ENCODE measurements at regions not wholly inside any gene's neighbourhood (a gene's known extent, or its start where the extent isn't known, plus 50 kb on each side); places are given as distances from the start of the nearest gene placed in this dataset.

- Histone ChIP-seq H3K36me3 (no peaks in the 10 kb centered on the region), H3K4me3 (no peak overlapping the region), H3K9me3 (no peaks in the 10 kb centered on the region), H3K4me1 (no peaks in the 10 kb centered on the region), H3K27ac (no peak overlapping the region), H3K27me3 (no peaks in the 10 kb centered on the region)
- 88% methylated on average over 4 of the region's 4 CpGs; no CpG with 5 or more reads in 1 of the 2 donors for whole genome bisulfite sequencing, 2 donors (ENCODE audit: low coverage in 1 of 2)
- intact Hi-C loops (cut with DNase I; ENCODE audit: low total_unique reads) (no loop called here), in situ Hi-C loops (cut with MboI; ENCODE audit: low pct_ligation_motif_present in 1 of 4, low pct_unique_long_range_greater_than_20kb in 1 of 4, low sequenced_read_pairs in 3 of 4) (no loop called here)
- TF ChIP-seq POLR2A (IDR thresholded peaks at IDR 0.05), result no peak
- TF ChIP-seq CTCF (IDR thresholded peaks at IDR 0.05), result no peak
- TF ChIP-seq EP300 (IDR thresholded peaks at IDR 0.05; ENCODE audit: low read depth), result no peak
- no peak for TF ChIP-seq POLR2AphosphoS5 (IDR thresholded peaks at IDR 0.05)
- DNase-seq, result no peak
Observed at GRCh38 chr4:12555011-12555410, 929.1 kb downstream of the RAB28 start.

- 54 to 67% methylated on average over 4 of the region's 4 CpGs for WGBS, 2 donors (ENCODE audit: low coverage in 1 of 2)
- in situ Hi-C loops (cut with MboI; ENCODE audit: low pct_ligation_motif_present in 1 of 4, low pct_unique_long_range_greater_than_20kb in 1 of 4, low sequenced_read_pairs in 3 of 4) (no loop called here), intact Hi-C loops (cut with DNase I; ENCODE audit: low total_unique reads) (no loop called here)
- H3K27me3 ChIP-seq, result no peaks in the 10 kb centered on the region
- H3K36me3 ChIP-seq, result no peaks in the 10 kb centered on the region
- H3K27ac ChIP-seq, result no peak overlapping the region
- no peak overlapping the region for H3K4me3 ChIP-seq
- no peak for DNase-seq
- H3K9me3 ChIP-seq, result no peaks in the 10 kb centered on the region
- H3K4me1 ChIP-seq, result no peaks in the 10 kb centered on the region
- no peak for TF ChIP-seq POLR2A (IDR thresholded peaks at IDR 0.05)
- no peak for TF ChIP-seq POLR2AphosphoS5 (IDR thresholded peaks at IDR 0.05)
- no peak for TF ChIP-seq EP300 (IDR thresholded peaks at IDR 0.05; ENCODE audit: low read depth)
- no peak for TF ChIP-seq CTCF (IDR thresholded peaks at IDR 0.05)
Observed at GRCh38 chr4:12548678-12549077, 935.5 kb downstream of the RAB28 start.

- H3K4me3 ChIP-seq, result no peak overlapping the region
- DNase-seq, result no peak
- no peaks in the 10 kb centered on the region for H3K27me3 ChIP-seq
- no peaks in the 10 kb centered on the region for H3K9me3 ChIP-seq
- intact Hi-C loops (cut with DNase I; ENCODE audit: low total_unique reads) (no loop called here), in situ Hi-C loops (cut with MboI; ENCODE audit: low pct_ligation_motif_present in 1 of 4, low pct_unique_long_range_greater_than_20kb in 1 of 4, low sequenced_read_pairs in 3 of 4) (no loop called here)
- no peak overlapping the region for H3K27ac ChIP-seq
- H3K4me1 ChIP-seq, result no peaks in the 10 kb centered on the region
- H3K36me3 ChIP-seq, result no peaks in the 10 kb centered on the region
- TF ChIP-seq EP300 (IDR thresholded peaks at IDR 0.05; ENCODE audit: low read depth) (no peak), CTCF (IDR thresholded peaks at IDR 0.05) (no peak), POLR2A (IDR thresholded peaks at IDR 0.05) (no peak), POLR2AphosphoS5 (IDR thresholded peaks at IDR 0.05) (no peak)
- WGBS, 2 donors (ENCODE audit: low coverage in 1 of 2), result 63 to 86% methylated on average over 1 of the region's 1 CpG
Observed at GRCh38 chr4:12545812-12546211, 938.3 kb downstream of the RAB28 start.

- TF ChIP-seq CTCF (IDR thresholded peaks at IDR 0.05), result no peak
- no peak for TF ChIP-seq POLR2AphosphoS5 (IDR thresholded peaks at IDR 0.05)
- no peak for TF ChIP-seq POLR2A (IDR thresholded peaks at IDR 0.05)
- no peak for TF ChIP-seq EP300 (IDR thresholded peaks at IDR 0.05; ENCODE audit: low read depth)
- intact Hi-C loops (cut with DNase I; ENCODE audit: low total_unique reads), result no loop called here
- no peaks in the 10 kb centered on the region for H3K4me1 ChIP-seq
- in situ Hi-C loops (cut with MboI; ENCODE audit: low pct_ligation_motif_present in 1 of 4, low pct_unique_long_range_greater_than_20kb in 1 of 4, low sequenced_read_pairs in 3 of 4), result no loop called here
- no peak overlapping the region for H3K4me3 ChIP-seq
- no peaks in the 10 kb centered on the region for H3K27me3 ChIP-seq
- no peak for DNase-seq
- H3K36me3 ChIP-seq, result no peaks in the 10 kb centered on the region
- no peaks in the 10 kb centered on the region for H3K9me3 ChIP-seq
- H3K27ac ChIP-seq, result no peak overlapping the region
- WGBS, 2 donors (ENCODE audit: low coverage in 1 of 2), result 93 to 96% methylated on average over 15 to 17 of the region's 17 CpGs
Observed at GRCh38 chr4:12538162-12538561, 946.0 kb downstream of the RAB28 start.

Data from transverse colon (tissue), 4 donors.